Astrocyte (in vitro differentiated cells and primary cell): ENCODE measurements at regions not wholly inside any gene's neighbourhood (a gene's known extent, or its start where the extent isn't known, plus 50 kb on each side); places are given as distances from the start of the nearest gene placed in this dataset.

Experiments used
- CTCF ChIP-seq: IDR thresholded peaks from 2 replicates; pipeline ENCODE4 v1.5.1; 2011; ENCODE audit warnings: low read depth, mild to moderate bottlenecking, inconsistent platforms, low read length, moderate library complexity; ENCODE audit not compliant: insufficient read depth
- EZH2 ChIP-seq: IDR thresholded peaks from 2 replicates; pipeline ENCODE4 v1.6.1; 2012; ENCODE audit warnings: mild to moderate bottlenecking, low read length, inconsistent platforms; ENCODE audit not compliant: insufficient read depth

- TF ChIP-seq CTCF = no peak
- TF ChIP-seq EZH2 = no peak
Measured at GRCh38 chr11:109029927-109030326, 365.1 kb downstream of the DDX10 start.
